NB4 (cell line): ENCODE measurements at regions not wholly inside any gene's neighbourhood (a gene's known extent, or its start where the extent isn't known, plus 50 kb on each side); places are given as distances from the start of the nearest gene placed in this dataset.

Experiments used
- POLR2A ChIP-seq: IDR thresholded peaks from 2 replicates; pipeline ENCODE4 v1.6.1; 2011; ENCODE audit warnings: mild to moderate bottlenecking; ENCODE audit not compliant: insufficient read length; ENCODE audit errors: extremely low read depth
- TF ChIP-seq, protein P1 (sequence below): IDR thresholded peaks from 2 replicates; pipeline ENCODE4 v1.6.1; 2011; ENCODE audit warnings: low read depth, low read length
- TF ChIP-seq, protein P2 (sequence below): IDR thresholded peaks from one replicate; pipeline ENCODE4 v1.5.1; 2012; ENCODE audit warnings: low read depth, low read length

DNA sequence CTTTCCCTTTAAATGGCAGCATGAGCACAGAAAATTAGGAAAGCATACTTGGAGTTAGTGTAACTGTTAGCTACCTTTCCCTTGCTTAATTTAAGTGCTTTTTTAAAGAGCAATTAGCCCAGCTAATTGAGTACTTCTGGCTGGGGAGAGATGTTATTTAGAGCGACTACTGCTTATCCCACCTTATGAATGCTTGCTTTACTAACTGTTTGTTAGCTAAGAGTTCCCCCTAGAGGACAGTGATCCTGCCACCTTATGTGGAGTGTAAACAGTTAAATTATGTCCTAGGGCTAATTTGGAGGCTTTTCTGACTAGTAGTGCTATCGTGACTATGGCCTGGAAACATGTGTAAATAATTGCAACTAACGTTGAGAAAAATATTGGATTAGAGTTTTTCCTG lies 909.4 kb downstream of the FSTL5 start:
- TF ChIP-seq, protein P1, sequence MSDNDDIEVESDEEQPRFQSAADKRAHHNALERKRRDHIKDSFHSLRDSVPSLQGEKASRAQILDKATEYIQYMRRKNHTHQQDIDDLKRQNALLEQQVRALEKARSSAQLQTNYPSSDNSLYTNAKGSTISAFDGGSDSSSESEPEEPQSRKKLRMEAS, result no peak
- no peak for TF ChIP-seq POLR2A
- TF ChIP-seq, protein P2, sequence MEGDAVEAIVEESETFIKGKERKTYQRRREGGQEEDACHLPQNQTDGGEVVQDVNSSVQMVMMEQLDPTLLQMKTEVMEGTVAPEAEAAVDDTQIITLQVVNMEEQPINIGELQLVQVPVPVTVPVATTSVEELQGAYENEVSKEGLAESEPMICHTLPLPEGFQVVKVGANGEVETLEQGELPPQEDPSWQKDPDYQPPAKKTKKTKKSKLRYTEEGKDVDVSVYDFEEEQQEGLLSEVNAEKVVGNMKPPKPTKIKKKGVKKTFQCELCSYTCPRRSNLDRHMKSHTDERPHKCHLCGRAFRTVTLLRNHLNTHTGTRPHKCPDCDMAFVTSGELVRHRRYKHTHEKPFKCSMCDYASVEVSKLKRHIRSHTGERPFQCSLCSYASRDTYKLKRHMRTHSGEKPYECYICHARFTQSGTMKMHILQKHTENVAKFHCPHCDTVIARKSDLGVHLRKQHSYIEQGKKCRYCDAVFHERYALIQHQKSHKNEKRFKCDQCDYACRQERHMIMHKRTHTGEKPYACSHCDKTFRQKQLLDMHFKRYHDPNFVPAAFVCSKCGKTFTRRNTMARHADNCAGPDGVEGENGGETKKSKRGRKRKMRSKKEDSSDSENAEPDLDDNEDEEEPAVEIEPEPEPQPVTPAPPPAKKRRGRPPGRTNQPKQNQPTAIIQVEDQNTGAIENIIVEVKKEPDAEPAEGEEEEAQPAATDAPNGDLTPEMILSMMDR, result no peak
